ENCODE measurements at regions not wholly inside any gene's neighbourhood (a gene's known extent, or its start where the extent isn't known, plus 50 kb on each side); places are given as distances from the start of the nearest gene placed in this dataset.

DNA sequence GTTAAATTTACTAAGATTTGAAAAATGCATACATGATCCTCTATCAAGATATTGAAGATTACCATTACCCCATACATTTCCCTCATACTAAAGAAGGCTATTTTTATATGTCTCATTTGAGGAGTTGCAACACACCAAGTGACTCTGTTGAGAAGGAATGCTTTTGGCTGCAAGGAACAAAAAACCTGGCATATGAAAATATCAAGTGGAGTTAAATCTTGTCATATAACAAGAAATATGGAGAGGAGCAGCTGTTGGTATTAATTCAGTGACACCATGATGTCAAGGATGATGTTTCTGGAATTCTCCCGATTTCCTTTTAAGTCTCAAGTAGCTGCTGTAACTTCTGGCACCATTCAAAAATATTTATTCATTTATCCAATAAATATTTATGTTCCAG, 193.8 kb downstream of the CSNK1G3 start (continued):
- TF ChIP-seq, protein P1, sequence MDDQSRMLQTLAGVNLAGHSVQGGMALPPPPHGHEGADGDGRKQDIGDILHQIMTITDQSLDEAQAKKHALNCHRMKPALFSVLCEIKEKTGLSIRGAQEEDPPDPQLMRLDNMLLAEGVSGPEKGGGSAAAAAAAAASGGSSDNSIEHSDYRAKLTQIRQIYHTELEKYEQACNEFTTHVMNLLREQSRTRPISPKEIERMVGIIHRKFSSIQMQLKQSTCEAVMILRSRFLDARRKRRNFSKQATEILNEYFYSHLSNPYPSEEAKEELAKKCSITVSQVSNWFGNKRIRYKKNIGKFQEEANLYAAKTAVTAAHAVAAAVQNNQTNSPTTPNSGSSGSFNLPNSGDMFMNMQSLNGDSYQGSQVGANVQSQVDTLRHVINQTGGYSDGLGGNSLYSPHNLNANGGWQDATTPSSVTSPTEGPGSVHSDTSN (IDR thresholded peaks at IDR 0.05) = no peak; the same call in 1 of the 2 replicates
- TF ChIP-seq GATA2 (CRISPR knock-in tag; IDR thresholded peaks at IDR 0.05) (no peak), NRF1 (IDR thresholded peaks at IDR 0.05; ENCODE audit: low read depth, low read length) (no peak)

DNA sequence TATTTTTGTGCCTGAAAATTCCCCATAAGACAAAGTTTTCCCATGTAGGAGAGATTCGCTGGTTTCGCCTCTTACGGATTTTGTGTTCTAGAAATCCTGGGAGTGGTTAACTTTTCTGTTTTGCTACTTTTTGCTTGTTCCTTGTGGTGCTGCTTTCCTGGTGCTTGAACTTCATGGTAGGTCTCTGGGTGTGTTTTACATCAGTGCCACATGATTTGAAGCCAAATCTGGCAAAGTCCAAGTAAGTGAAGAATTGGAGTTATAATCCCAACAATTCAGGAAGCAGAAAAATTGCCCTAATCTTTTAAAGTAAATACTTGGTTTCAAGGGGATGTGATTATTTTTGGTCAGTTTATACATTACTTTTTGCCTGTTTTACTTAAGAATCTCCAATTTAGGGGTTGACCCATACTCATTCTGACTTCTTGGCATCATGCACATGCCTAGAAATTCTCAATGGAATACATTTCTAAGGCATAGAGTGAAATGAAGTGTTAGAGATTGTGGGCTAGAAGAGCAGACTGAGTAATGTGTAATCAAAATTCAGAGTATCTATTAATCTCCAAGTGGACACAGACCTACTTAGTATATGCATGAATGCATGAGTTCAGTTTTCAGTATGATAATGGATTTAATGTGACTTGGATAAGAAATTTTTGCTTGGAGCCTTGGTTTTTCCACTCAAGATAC, 189.7 kb downstream of the CSNK1G3 start:
- H2AFZ ChIP-seq (ENCODE audit: low read depth) = peak overlapping the region; percentile 19; the same call in 1 of the 2 replicates
- H3K9me2 ChIP-seq = no peaks in the 10 kb centered on the region
- no peak for DNase-seq
- ChIA-PET CTCF (no interaction called here), POLR2A (no interaction called here)
- no peaks in the 10 kb centered on the region for H3K27me3 ChIP-seq (ENCODE audit: insufficient read depth)
- H4K20me1 ChIP-seq (ENCODE audit: insufficient read depth) = no peaks in the 10 kb centered on the region
- peak overlapping the region; percentile 64 for H3K9ac ChIP-seq
- H3K4me1 ChIP-seq (ENCODE audit: control insufficient read depth in 1 of 2, insufficient read depth in 2 of 2, low read depth in 1 of 2, low read length in 1 of 2) = peaks cover 0 to 17% of the 10 kb centered on the region in 2 experiments; a peak in 3 of 4 replicates
- H3K36me3 ChIP-seq (replicated peaks in 1 of 2; ENCODE audit: control insufficient read depth in 1 of 2, insufficient read depth in 2 of 2, low read length in 1 of 2) = no peaks in the 10 kb centered on the region
- no peak overlapping the region for H3K4me3 ChIP-seq (ENCODE audit: low read depth in 2 of 2, low read length in 1 of 2)
- H3K4me2 ChIP-seq = peak overlapping the region; percentile 56; the same call in 1 of the 2 replicates
- TF ChIP-seq, protein P2, sequence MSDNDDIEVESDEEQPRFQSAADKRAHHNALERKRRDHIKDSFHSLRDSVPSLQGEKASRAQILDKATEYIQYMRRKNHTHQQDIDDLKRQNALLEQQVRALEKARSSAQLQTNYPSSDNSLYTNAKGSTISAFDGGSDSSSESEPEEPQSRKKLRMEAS (IDR thresholded peaks at IDR 0.05; ENCODE audit: low read depth) = no peak
- TF ChIP-seq, protein P3, sequence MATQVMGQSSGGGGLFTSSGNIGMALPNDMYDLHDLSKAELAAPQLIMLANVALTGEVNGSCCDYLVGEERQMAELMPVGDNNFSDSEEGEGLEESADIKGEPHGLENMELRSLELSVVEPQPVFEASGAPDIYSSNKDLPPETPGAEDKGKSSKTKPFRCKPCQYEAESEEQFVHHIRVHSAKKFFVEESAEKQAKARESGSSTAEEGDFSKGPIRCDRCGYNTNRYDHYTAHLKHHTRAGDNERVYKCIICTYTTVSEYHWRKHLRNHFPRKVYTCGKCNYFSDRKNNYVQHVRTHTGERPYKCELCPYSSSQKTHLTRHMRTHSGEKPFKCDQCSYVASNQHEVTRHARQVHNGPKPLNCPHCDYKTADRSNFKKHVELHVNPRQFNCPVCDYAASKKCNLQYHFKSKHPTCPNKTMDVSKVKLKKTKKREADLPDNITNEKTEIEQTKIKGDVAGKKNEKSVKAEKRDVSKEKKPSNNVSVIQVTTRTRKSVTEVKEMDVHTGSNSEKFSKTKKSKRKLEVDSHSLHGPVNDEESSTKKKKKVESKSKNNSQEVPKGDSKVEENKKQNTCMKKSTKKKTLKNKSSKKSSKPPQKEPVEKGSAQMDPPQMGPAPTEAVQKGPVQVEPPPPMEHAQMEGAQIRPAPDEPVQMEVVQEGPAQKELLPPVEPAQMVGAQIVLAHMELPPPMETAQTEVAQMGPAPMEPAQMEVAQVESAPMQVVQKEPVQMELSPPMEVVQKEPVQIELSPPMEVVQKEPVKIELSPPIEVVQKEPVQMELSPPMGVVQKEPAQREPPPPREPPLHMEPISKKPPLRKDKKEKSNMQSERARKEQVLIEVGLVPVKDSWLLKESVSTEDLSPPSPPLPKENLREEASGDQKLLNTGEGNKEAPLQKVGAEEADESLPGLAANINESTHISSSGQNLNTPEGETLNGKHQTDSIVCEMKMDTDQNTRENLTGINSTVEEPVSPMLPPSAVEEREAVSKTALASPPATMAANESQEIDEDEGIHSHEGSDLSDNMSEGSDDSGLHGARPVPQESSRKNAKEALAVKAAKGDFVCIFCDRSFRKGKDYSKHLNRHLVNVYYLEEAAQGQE (IDR thresholded peaks at IDR 0.05; ENCODE audit: low read depth, low read length) = no peak
- TF ChIP-seq, protein P4, sequence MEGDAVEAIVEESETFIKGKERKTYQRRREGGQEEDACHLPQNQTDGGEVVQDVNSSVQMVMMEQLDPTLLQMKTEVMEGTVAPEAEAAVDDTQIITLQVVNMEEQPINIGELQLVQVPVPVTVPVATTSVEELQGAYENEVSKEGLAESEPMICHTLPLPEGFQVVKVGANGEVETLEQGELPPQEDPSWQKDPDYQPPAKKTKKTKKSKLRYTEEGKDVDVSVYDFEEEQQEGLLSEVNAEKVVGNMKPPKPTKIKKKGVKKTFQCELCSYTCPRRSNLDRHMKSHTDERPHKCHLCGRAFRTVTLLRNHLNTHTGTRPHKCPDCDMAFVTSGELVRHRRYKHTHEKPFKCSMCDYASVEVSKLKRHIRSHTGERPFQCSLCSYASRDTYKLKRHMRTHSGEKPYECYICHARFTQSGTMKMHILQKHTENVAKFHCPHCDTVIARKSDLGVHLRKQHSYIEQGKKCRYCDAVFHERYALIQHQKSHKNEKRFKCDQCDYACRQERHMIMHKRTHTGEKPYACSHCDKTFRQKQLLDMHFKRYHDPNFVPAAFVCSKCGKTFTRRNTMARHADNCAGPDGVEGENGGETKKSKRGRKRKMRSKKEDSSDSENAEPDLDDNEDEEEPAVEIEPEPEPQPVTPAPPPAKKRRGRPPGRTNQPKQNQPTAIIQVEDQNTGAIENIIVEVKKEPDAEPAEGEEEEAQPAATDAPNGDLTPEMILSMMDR (IDR thresholded peaks at IDR 0.05) = no peak
- TF ChIP-seq EZH2phosphoT487 (IDR thresholded peaks at IDR 0.05; ENCODE audit: borderline replicate concordance, low read depth) (no peak), FOXJ3 (CRISPR knock-in tag; IDR thresholded peaks at IDR 0.05) (no peak), RAD21 (IDR thresholded peaks at IDR 0.05; ENCODE audit: low read length) (no peak), SMC3 (IDR thresholded peaks at IDR 0.05; ENCODE audit: low read depth, low read length) (no peak), TCF12 (IDR thresholded peaks at IDR 0.05) (no peak), NRF1 (IDR thresholded peaks at IDR 0.05; ENCODE audit: low read depth, low read length) (no peak)
- TF ChIP-seq, protein P5, sequence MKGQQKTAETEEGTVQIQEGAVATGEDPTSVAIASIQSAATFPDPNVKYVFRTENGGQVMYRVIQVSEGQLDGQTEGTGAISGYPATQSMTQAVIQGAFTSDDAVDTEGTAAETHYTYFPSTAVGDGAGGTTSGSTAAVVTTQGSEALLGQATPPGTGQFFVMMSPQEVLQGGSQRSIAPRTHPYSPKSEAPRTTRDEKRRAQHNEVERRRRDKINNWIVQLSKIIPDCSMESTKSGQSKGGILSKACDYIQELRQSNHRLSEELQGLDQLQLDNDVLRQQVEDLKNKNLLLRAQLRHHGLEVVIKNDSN (IDR thresholded peaks at IDR 0.05; ENCODE audit: borderline replicate concordance, low read depth) = no peak
- TF ChIP-seq, protein P6, sequence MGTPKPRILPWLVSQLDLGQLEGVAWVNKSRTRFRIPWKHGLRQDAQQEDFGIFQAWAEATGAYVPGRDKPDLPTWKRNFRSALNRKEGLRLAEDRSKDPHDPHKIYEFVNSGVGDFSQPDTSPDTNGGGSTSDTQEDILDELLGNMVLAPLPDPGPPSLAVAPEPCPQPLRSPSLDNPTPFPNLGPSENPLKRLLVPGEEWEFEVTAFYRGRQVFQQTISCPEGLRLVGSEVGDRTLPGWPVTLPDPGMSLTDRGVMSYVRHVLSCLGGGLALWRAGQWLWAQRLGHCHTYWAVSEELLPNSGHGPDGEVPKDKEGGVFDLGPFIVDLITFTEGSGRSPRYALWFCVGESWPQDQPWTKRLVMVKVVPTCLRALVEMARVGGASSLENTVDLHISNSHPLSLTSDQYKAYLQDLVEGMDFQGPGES (IDR thresholded peaks at IDR 0.05; ENCODE audit: low read depth, low read length) = no peak
- H3K9me3 ChIP-seq = no peaks in the 10 kb centered on the region
- 95% methylated on average over 3 of the region's 3 CpGs for WGBS (ENCODE audit: low lambda C conversion rate)
- peaks cover 15% of the 10 kb centered on the region for H3F3A ChIP-seq (replicated peaks; ENCODE audit: insufficient read depth)
- H3K27ac ChIP-seq (ENCODE audit: low read depth in 2 of 2, low read length in 1 of 2) = peak overlapping the region; percentile 61 to 95; a peak in 3 of 4 replicates
- H3K79me2 ChIP-seq (ENCODE audit: insufficient read depth) = no peaks in the 10 kb centered on the region

Measured in SK-N-SH (cell line).